GM12878 (cell line): ENCODE measurements at regions not wholly inside any gene's neighbourhood (a gene's known extent, or its start where the extent isn't known, plus 50 kb on each side); places are given as distances from the start of the nearest gene placed in this dataset.

ENCODE experiments used
- ASH2L ChIP-seq: fragments of 300-600, 200-600 bp; sonication (generic); IDR thresholded peaks from 2 replicates; pipeline ENCODE4 v1.6.1; 2017; ENCODE audit warnings: low read depth, mild to moderate bottlenecking, borderline replicate concordance
- BHLHE40 ChIP-seq, 2 experiments: fragments of 450-650 bp in 1 of 2; IDR thresholded peaks; 2 replicates each; pipeline ENCODE4 v1.6.1; 2011 to 2017; ENCODE audit warnings: low read depth in 2 of 2, borderline replicate concordance in 1 of 2, improper control_type of control experiment in 1 of 2, low read length in 1 of 2, mild to moderate bottlenecking in 1 of 2
- EZH2 ChIP-seq: IDR thresholded peaks from 2 replicates; pipeline ENCODE4 v1.6.1; 2012; ENCODE audit warnings: low read depth, mild to moderate bottlenecking, control low read depth, inconsistent platforms, low read length, borderline replicate concordance; ENCODE audit not compliant: control insufficient read depth
- IKZF2 ChIP-seq, 2 experiments: fragments of 450-650 bp; IDR thresholded peaks; 2 replicates each; pipeline ENCODE4 v1.6.1; 2017; ENCODE audit warnings: mild to moderate bottlenecking in 2 of 2, moderate library complexity in 2 of 2
- NBN ChIP-seq: fragments of 450-650 bp; IDR thresholded peaks from 2 replicates; pipeline ENCODE4 v1.6.1; 2016
- NR2C1 ChIP-seq: fragments of 450-650 bp; IDR thresholded peaks from 2 replicates; pipeline ENCODE4 v1.6.1; 2017; ENCODE audit warnings: antibody characterized with exemption, mild to moderate bottlenecking, moderate library complexity
- SRF ChIP-seq, 2 experiments: IDR thresholded peaks; 2 replicates each; pipeline ENCODE4 v1.6.1; 2011; ENCODE audit warnings: low read depth in 2 of 2, low read length in 2 of 2, mild to moderate bottlenecking in 1 of 2, moderate library complexity in 1 of 2
- SUPT20H ChIP-seq: IDR thresholded peaks from 2 replicates; pipeline ENCODE4 v1.6.1; 2011; ENCODE audit warnings: low read depth, mild to moderate bottlenecking, low read length, moderate library complexity, borderline replicate concordance; ENCODE audit not compliant: control insufficient read depth
- TCF7 ChIP-seq: IDR thresholded peaks from 2 replicates; pipeline ENCODE4 v1.6.1; 2014; ENCODE audit warnings: antibody characterized with exemption, borderline replicate concordance
- YY1 ChIP-seq: IDR thresholded peaks from 2 replicates; pipeline ENCODE4 v1.6.1; 2011; ENCODE audit warnings: low read depth, mild to moderate bottlenecking, low read length
- ZNF592 ChIP-seq: fragments of 450-650 bp; IDR thresholded peaks from 2 replicates; pipeline ENCODE4 v1.6.1; 2017; ENCODE audit warnings: mild to moderate bottlenecking, moderate library complexity
- TF ChIP-seq, protein P1 (sequence below): fragments of 450-650 bp; IDR thresholded peaks from 2 replicates; pipeline ENCODE4 v1.6.1; 2017; ENCODE audit warnings: mild to moderate bottlenecking, moderate library complexity

DNA sequence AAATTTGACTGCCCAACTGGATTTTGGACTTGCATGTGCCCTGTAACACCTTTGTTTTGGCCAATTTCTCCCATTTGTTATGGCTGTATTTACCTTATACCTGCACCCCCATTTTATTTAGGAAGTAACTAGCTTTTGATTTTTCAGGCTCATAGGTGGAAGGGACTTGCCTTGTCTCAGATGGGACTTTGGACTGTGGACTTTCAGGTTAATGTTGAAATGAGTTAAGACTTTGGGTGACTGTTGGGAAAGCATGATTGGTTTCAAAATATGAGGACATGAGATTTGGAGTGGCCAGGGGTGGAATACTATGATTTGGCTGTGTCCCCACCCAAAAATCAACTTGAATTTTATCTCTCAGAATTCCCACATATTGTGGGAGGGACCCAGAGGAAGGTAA lies 490.2 kb downstream of the PRR16 start (continued):
- TF ChIP-seq ZNF592 (no peak), YY1 (no peak), EZH2 (no peak), BHLHE40 (IDR thresholded peaks at IDR 0.05; ENCODE audit: borderline replicate concordance in 1 of 2, low read depth in 2 of 2, low read length in 1 of 2) (no peak), IKZF2 (IDR thresholded peaks at IDR 0.05) (no peak), TCF7 (no peak), SRF (IDR thresholded peaks at IDR 0.05; ENCODE audit: low read depth in 2 of 2, low read length in 2 of 2) (no peak), NBN (no peak), ASH2L (no peak), NR2C1 (no peak), SUPT20H (no peak)
- TF ChIP-seq, protein P1, sequence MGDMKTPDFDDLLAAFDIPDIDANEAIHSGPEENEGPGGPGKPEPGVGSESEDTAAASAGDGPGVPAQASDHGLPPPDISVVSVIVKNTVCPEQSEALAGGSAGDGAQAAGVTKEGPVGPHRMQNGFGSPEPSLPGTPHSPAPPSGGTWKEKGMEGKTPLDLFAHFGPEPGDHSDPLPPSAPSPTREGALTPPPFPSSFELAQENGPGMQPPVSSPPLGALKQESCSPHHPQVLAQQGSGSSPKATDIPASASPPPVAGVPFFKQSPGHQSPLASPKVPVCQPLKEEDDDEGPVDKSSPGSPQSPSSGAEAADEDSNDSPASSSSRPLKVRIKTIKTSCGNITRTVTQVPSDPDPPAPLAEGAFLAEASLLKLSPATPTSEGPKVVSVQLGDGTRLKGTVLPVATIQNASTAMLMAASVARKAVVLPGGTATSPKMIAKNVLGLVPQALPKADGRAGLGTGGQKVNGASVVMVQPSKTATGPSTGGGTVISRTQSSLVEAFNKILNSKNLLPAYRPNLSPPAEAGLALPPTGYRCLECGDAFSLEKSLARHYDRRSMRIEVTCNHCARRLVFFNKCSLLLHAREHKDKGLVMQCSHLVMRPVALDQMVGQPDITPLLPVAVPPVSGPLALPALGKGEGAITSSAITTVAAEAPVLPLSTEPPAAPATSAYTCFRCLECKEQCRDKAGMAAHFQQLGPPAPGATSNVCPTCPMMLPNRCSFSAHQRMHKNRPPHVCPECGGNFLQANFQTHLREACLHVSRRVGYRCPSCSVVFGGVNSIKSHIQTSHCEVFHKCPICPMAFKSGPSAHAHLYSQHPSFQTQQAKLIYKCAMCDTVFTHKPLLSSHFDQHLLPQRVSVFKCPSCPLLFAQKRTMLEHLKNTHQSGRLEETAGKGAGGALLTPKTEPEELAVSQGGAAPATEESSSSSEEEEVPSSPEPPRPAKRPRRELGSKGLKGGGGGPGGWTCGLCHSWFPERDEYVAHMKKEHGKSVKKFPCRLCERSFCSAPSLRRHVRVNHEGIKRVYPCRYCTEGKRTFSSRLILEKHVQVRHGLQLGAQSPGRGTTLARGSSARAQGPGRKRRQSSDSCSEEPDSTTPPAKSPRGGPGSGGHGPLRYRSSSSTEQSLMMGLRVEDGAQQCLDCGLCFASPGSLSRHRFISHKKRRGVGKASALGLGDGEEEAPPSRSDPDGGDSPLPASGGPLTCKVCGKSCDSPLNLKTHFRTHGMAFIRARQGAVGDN = no peak
